ENCODE measurements at regions not wholly inside any gene's neighbourhood (a gene's known extent, or its start where the extent isn't known, plus 50 kb on each side); places are given as distances from the start of the nearest gene placed in this dataset.
A peak's percentile ranks its signal among the peaks of the same experiment; 100 is the strongest.
"Not testable (repeated sequence)": the region's sequence is repeated elsewhere in the genome, so short reads cannot be mapped to it uniquely, and the experiment has no call there.

GRCh38 chr5:66234241-66234640 lies 90.1 kb downstream of the SREK1 start:
- DNase-seq: no peak

- no peak for DNase-seq
These were observed 94.3 kb downstream of the SREK1 start for GRCh38 chr5:66238435-66238834.

GRCh38 chr5:66239034-66239433 lies 94.9 kb downstream of the SREK1 start:
- no peak for DNase-seq

- no peak for DNase-seq
These were observed 97.2 kb downstream of the SREK1 start for GRCh38 chr5:66241136-66241825.

- DNase-seq: no peak
These were observed 98.1 kb downstream of the SREK1 start for GRCh38 chr5:66242050-66242715.

- no peak for DNase-seq
These were observed 102.5 kb downstream of the SREK1 start for GRCh38 chr5:66246608-66247007.

- DNase-seq: no peak
These were observed 103.3 kb downstream of the SREK1 start for GRCh38 chr5:66247176-66247960.

- no peak for DNase-seq
These were observed 104.8 kb downstream of the SREK1 start for GRCh38 chr5:66248874-66249273.

- no peak for DNase-seq
These were observed 105.8 kb downstream of the SREK1 start for GRCh38 chr5:66249920-66250319.

- no peak for DNase-seq
These were observed 108.7 kb downstream of the SREK1 start for GRCh38 chr5:66252849-66253248.

- no peak for DNase-seq
These were observed 111.6 kb downstream of the SREK1 start for GRCh38 chr5:66255714-66256113.

GRCh38 chr5:66273121-66273520 lies 129.0 kb downstream of the SREK1 start:
- DNase-seq: no peak

GRCh38 chr5:66276986-66277385 lies 132.9 kb downstream of the SREK1 start:
- DNase-seq: no peak

GRCh38 chr5:66277981-66278380 lies 133.9 kb downstream of the SREK1 start:
- no peak for DNase-seq

GRCh38 chr5:66281294-66281693 lies 137.2 kb downstream of the SREK1 start:
- DNase-seq: no peak

- no peak for DNase-seq
These were observed 140.7 kb downstream of the SREK1 start for GRCh38 chr5:66284588-66285342.

- DNase-seq: no peak
These were observed 141.3 kb downstream of the SREK1 start for GRCh38 chr5:66285343-66285922.

GRCh38 chr5:66291771-66292170 lies 147.7 kb downstream of the SREK1 start:
- no peak for DNase-seq

GRCh38 chr5:66293851-66294250 lies 149.8 kb downstream of the SREK1 start:
- not testable (repeated sequence) for DNase-seq

- no peak for DNase-seq
These were observed 155.4 kb downstream of the SREK1 start for GRCh38 chr5:66299463-66299862.

GRCh38 chr5:66302344-66302743 lies 158.2 kb downstream of the SREK1 start:
- DNase-seq: no peak

GRCh38 chr5:66306105-66306843 lies 162.2 kb downstream of the SREK1 start:
- peak; percentile 57 for DNase-seq

Data from midbrain (tissue), 1 donor.